Fibroblast of villous mesenchyme (primary cell): ENCODE measurements at regions not wholly inside any gene's neighbourhood (a gene's known extent, or its start where the extent isn't known, plus 50 kb on each side); places are given as distances from the start of the nearest gene placed in this dataset.

Experiments used
- DNase-seq: peaks from one replicate; pipeline ENCODE4 v3.0.0-alpha.2; 2010; ENCODE audit warnings: low read depth
- H3K4me3 ChIP-seq: 2 replicates; pipeline ENCODE4 v1.5.1; 2011; ENCODE audit warnings: low read depth, mild to moderate bottlenecking, low read length
- TF ChIP-seq, protein P1 (sequence below): IDR thresholded peaks from 2 replicates; pipeline ENCODE4 v1.5.1; 2012; ENCODE audit warnings: low read depth, mild to moderate bottlenecking, low read length; ENCODE audit not compliant: insufficient read depth

DNA sequence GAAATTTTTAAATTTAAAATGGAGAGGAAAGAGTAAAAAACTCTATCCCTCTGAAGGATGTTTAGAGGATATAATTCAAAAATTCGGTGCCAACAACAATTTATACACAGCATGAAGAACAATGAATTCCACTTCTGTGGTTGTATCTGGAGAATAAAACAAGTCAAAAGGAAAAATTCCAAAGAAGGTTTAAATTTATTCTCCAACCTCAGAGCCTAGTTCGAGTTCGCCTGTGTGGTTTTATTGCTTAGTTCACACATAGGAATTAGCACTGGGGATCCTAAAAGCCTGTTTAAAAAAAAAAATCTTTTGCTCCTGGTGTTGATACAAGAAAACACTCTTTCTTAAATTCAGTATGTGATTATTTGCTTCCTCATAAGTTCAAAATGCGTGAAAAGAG is 79.2 kb downstream of the LLPH start:
- DNase-seq = no peak

GRCh38 chr12:66050610-66051009 is 79.9 kb downstream of the LLPH start:
- no peak for DNase-seq
- no peak overlapping the region for H3K4me3 ChIP-seq
- TF ChIP-seq, protein P1, sequence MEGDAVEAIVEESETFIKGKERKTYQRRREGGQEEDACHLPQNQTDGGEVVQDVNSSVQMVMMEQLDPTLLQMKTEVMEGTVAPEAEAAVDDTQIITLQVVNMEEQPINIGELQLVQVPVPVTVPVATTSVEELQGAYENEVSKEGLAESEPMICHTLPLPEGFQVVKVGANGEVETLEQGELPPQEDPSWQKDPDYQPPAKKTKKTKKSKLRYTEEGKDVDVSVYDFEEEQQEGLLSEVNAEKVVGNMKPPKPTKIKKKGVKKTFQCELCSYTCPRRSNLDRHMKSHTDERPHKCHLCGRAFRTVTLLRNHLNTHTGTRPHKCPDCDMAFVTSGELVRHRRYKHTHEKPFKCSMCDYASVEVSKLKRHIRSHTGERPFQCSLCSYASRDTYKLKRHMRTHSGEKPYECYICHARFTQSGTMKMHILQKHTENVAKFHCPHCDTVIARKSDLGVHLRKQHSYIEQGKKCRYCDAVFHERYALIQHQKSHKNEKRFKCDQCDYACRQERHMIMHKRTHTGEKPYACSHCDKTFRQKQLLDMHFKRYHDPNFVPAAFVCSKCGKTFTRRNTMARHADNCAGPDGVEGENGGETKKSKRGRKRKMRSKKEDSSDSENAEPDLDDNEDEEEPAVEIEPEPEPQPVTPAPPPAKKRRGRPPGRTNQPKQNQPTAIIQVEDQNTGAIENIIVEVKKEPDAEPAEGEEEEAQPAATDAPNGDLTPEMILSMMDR = no peak

More for the DNA sequence above, 79.2 kb downstream of the LLPH start:
- TF ChIP-seq, protein P1 = no peak
- no peak overlapping the region for H3K4me3 ChIP-seq

- H3K4me3 ChIP-seq = no peak overlapping the region
- no peak for DNase-seq
- TF ChIP-seq, protein P1 = no peak
Measured at GRCh38 chr12:66050283-66050576, 80.3 kb downstream of the LLPH start.

DNA sequence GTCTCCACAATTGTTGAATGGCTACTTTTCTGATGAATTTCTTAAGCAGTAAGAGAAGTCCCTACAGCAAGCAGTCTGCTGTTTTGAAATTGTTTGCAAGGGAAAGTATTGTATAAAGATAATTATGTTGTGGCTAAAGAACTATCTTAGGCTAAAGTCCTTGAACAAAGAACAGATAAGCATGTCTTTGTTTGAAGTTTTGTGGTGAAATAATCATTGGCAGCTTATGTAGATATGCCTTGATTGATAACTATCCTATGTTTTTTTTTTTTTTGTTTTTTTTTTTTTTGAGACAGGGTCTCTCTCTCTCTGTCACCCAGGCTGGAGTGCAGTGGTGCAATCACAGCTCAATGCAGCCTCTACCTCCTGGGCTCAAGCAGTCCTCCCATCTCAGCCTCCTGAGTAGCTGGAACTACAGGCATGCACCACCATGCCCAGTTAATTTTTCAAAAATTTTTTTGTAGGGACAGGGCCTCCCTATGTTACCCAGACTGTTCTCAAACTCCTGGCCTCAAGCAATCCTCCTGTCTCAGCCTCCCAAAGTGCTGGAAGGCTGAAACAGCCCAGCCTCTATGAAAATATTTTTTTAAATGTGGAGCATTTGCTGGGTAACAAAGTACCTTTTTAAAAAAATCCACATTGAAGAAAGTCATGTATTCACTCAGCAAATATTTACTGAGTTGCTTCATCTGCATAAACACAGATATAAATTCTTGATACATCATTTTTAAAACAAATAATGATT is 80.8 kb downstream of the LLPH start:
- no peak for DNase-seq
- no peak overlapping the region for H3K4me3 ChIP-seq
- TF ChIP-seq, protein P1 = no peak

DNA sequence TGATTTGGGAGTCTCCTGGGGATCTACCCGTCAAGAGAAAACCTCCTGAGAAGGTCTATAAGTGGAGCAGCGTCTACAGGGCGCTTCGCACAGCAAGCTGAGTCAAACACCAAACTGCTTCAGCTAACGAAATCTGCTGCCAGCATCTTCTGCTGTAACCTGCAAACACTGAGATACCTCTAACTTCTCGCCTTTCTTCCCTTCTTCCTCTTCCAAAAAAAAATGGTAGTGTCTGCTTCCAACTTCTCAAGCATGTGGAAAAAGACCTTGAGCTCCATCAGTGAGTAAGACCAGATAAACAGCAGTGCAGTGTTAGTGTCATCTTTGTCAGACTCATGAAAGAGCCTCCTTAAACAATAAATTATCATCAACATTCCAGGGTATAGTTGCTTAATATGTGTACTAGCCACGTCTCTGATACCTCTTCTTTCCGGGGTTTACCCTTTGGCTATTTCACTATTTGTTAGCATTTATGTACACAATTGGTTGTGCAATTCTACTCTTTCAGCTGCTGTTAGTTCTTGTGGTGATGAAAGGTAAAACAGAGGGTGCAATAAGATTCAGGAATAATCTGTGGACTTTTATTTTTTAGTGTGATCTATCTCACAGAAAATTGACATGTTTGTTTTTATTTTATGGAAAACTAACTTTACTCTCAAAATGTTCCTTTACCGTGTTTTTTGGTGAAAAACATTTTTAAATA is 81.6 kb downstream of the LLPH start:
- no peak overlapping the region for H3K4me3 ChIP-seq
- TF ChIP-seq, protein P1 = no peak
- peak; percentile 86 for DNase-seq

- no peak for DNase-seq
- H3K4me3 ChIP-seq = no peak overlapping the region
- TF ChIP-seq, protein P1 = no peak
Measured at GRCh38 chr12:66048218-66048834, 82.2 kb downstream of the LLPH start.
